Upper lobe of right lung (tissue), 1 donor: ENCODE measurements at regions not wholly inside any gene's neighbourhood (a gene's known extent, or its start where the extent isn't known, plus 50 kb on each side); places are given as distances from the start of the nearest gene placed in this dataset.

Source experiments
- ATAC-seq: fragments of 200-7000 bp; cut with Tn5 transposase; one replicate; pipeline ENCODE4 v1.9.1; 2020; ENCODE audit warnings: mild to moderate bottlenecking, moderate library complexity
- DNase-seq: peaks from one replicate; pipeline ENCODE4 v3.0.0-alpha.2; 2020
- H3K27ac ChIP-seq: fragments of 200-600 bp; one replicate; pipeline ENCODE4 v1.8.0; 2022
- H3K27me3 ChIP-seq: fragments of 200-600 bp; one replicate; pipeline ENCODE4 v1.8.0; 2022; ENCODE audit warnings: mild to moderate bottlenecking
- H3K36me3 ChIP-seq: fragments of 200-600 bp; one replicate; pipeline ENCODE4 v1.8.0; 2022
- H3K4me1 ChIP-seq: fragments of 200-600 bp; one replicate; pipeline ENCODE4 v1.8.0; 2022
- H3K4me3 ChIP-seq: fragments of 200-600 bp; one replicate; pipeline ENCODE4 v1.8.0; 2022; ENCODE audit warnings: mild to moderate bottlenecking
- H3K9me3 ChIP-seq: fragments of 200-600 bp; one replicate; pipeline ENCODE4 v1.8.0; 2022
- CTCF ChIP-seq: fragments of 200-600 bp; IDR thresholded peaks from one replicate; pipeline ENCODE4 v1.8.0; 2022; ENCODE audit warnings: antibody characterized with exemption
- intact Hi-C: fragments of 100-400 bp; cut with DNase I; formaldehyde crosslinking; loops from one replicate; pipeline ENCODE4 v1.11.0; 2022
- donor health status: DM: no; HTN: yes; CAD: no; lungs with severe emphysema.

GRCh38 chr14:58703161-58703506 is 65.4 kb downstream of the DACT1 start:
- no peak for DNase-seq
- TF ChIP-seq CTCF, result no peak
- H3K9me3 ChIP-seq, result no peaks in the 10 kb centered on the region
- H3K4me3 ChIP-seq, result no peak overlapping the region
- H3K4me1 ChIP-seq, result peaks cover 1% of the 10 kb centered on the region
- no peaks in the 10 kb centered on the region for H3K36me3 ChIP-seq
- no peak for ATAC-seq
- intact Hi-C loops, result no loop called here
- H3K27ac ChIP-seq, result no peak overlapping the region
- H3K27me3 ChIP-seq, result peaks cover 3% of the 10 kb centered on the region

GRCh38 chr14:58705066-58705465 is 67.3 kb downstream of the DACT1 start:
- no peaks in the 10 kb centered on the region for H3K9me3 ChIP-seq
- ATAC-seq (no peak), DNase-seq (no peak)
- intact Hi-C loops, result no loop called here
- H3K4me1 ChIP-seq, result no peaks in the 10 kb centered on the region
- H3K36me3 ChIP-seq, result no peaks in the 10 kb centered on the region
- no peak overlapping the region for H3K27ac ChIP-seq
- no peak overlapping the region for H3K4me3 ChIP-seq
- no peak for TF ChIP-seq CTCF
- H3K27me3 ChIP-seq, result peaks cover 3% of the 10 kb centered on the region

- Histone ChIP-seq H3K4me1 (no peaks in the 10 kb centered on the region), H3K27ac (no peak overlapping the region), H3K36me3 (no peaks in the 10 kb centered on the region), H3K27me3 (peaks cover 3% of the 10 kb centered on the region), H3K4me3 (no peak overlapping the region), H3K9me3 (no peaks in the 10 kb centered on the region)
- ATAC-seq, result no peak
- no peak for DNase-seq
- intact Hi-C loops, result no loop called here
- no peak for TF ChIP-seq CTCF
Measured at GRCh38 chr14:58707949-58708348, 70.2 kb downstream of the DACT1 start.

- Histone ChIP-seq H3K36me3 (no peaks in the 10 kb centered on the region), H3K4me1 (no peaks in the 10 kb centered on the region), H3K9me3 (no peaks in the 10 kb centered on the region), H3K27ac (no peak overlapping the region), H3K4me3 (no peak overlapping the region), H3K27me3 (peaks cover 3% of the 10 kb centered on the region)
- DNase-seq, result no peak
- intact Hi-C loops, result no loop called here
- ATAC-seq, result no peak
- no peak for TF ChIP-seq CTCF
Measured at GRCh38 chr14:58709949-58710348, 72.2 kb downstream of the DACT1 start.

- H3K4me3 ChIP-seq, result no peak overlapping the region
- H3K27me3 ChIP-seq, result peaks cover 1% of the 10 kb centered on the region
- no peak for TF ChIP-seq CTCF
- DNase-seq (no peak), ATAC-seq (no peak)
- no peaks in the 10 kb centered on the region for H3K36me3 ChIP-seq
- no peaks in the 10 kb centered on the region for H3K4me1 ChIP-seq
- H3K27ac ChIP-seq, result no peak overlapping the region
- H3K9me3 ChIP-seq, result no peaks in the 10 kb centered on the region
- intact Hi-C loops, result no loop called here
Measured at GRCh38 chr14:58711382-58711781, 73.6 kb downstream of the DACT1 start.

GRCh38 chr14:58712357-58712756 is 74.6 kb downstream of the DACT1 start:
- Histone ChIP-seq H3K9me3 (no peaks in the 10 kb centered on the region), H3K4me3 (no peak overlapping the region), H3K27ac (no peak overlapping the region), H3K4me1 (peaks cover 5% of the 10 kb centered on the region), H3K36me3 (no peaks in the 10 kb centered on the region), H3K27me3 (no peaks in the 10 kb centered on the region)
- intact Hi-C loops, result no loop called here
- no peak for ATAC-seq
- no peak for TF ChIP-seq CTCF
- no peak for DNase-seq
